NT2/D1 (cell line): ENCODE measurements at regions not wholly inside any gene's neighbourhood (a gene's known extent, or its start where the extent isn't known, plus 50 kb on each side); places are given as distances from the start of the nearest gene placed in this dataset.

Experiments
- DNase-seq: peaks from one replicate; pipeline ENCODE4 v3.0.0-alpha.2; 2011; ENCODE audit warnings: low read depth, low spot score
- H3K27me3 ChIP-seq: 2 replicates; pipeline ENCODE4 v1.6.0; 2011; ENCODE audit warnings: mild to moderate bottlenecking; ENCODE audit not compliant: insufficient read length, insufficient read depth
- H3K36me3 ChIP-seq: 2 replicates; pipeline ENCODE4 v1.6.1; 2011; ENCODE audit warnings: mild to moderate bottlenecking, low read length, mixed read lengths; ENCODE audit not compliant: insufficient read depth, insufficient read length
- H3K4me1 ChIP-seq: 2 replicates; pipeline ENCODE4 v1.5.1; 2011; ENCODE audit not compliant: insufficient read depth, insufficient read length
- H3K4me3 ChIP-seq: 2 replicates; pipeline ENCODE4 v1.5.1; 2011; ENCODE audit warnings: low read depth; ENCODE audit not compliant: insufficient read length
- H3K9ac ChIP-seq: 2 replicates; pipeline ENCODE4 v1.6.0; 2011; ENCODE audit warnings: low read depth; ENCODE audit not compliant: insufficient read length
- H3K9me3 ChIP-seq: 2 replicates; pipeline ENCODE4 v1.5.1; 2011; ENCODE audit warnings: mild to moderate bottlenecking, low read length; ENCODE audit not compliant: insufficient read depth
- SUZ12 ChIP-seq: IDR thresholded peaks from 2 replicates; pipeline ENCODE4 v1.6.1; 2011; ENCODE audit not compliant: insufficient read length, insufficient read depth; ENCODE audit errors: extremely low read depth
- YY1 ChIP-seq: IDR thresholded peaks from 2 replicates; pipeline ENCODE4 v1.6.1; 2011; ENCODE audit not compliant: insufficient read length, insufficient read depth
- ZNF274 ChIP-seq: IDR thresholded peaks from 2 replicates; pipeline ENCODE4 v1.6.1; 2011; ENCODE audit warnings: mild to moderate bottlenecking, low read depth, low read length

DNA sequence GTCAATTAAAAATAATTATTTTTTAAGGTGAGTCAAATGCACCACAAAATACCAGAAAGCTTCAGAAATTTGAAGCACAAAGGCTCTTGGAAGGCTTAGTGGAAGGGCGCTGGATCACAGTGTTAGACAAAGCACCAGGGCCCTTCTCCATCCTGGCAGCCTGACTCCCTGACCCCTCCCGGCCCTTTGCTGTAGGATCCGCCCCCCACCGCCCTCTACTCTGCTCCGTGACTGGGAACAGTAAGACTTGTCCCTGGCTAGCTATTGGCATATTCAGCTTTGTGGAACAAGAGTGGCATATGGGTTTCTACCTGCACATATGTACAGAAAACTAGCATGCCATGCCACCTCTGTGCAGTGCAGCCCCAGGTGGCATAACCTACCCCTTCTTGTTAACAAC, 222.1 kb downstream of the SYK start:
- Histone ChIP-seq H3K4me3 (no peak overlapping the region), H3K9me3 (peaks cover 9% of the 10 kb centered on the region; the same call in 1 of the 2 replicates), H3K9ac (no peak overlapping the region), H3K4me1 (no peaks in the 10 kb centered on the region), H3K36me3 (no peaks in the 10 kb centered on the region), H3K27me3 (no peaks in the 10 kb centered on the region)
- DNase-seq = no peak
- TF ChIP-seq ZNF274 (no peak), YY1 (no peak), SUZ12 (no peak)

DNA sequence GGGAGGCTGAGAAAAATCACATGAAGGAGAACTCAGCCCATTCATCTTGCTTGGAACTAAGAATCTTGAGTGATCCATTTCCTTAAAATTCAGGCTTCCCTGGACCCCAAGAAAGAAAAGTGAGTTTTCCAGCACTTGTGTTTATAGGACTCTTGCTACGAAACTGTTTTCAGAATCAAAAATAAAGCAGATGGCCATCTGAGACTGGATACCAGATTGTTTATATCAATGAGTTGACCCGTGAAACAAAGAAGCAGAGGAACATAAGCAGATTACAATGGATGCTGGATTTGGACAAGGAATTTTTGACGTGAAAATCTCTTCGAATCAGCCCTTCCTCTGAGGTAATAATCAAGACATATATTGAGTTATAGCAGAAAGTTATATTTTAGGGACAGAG, 223.2 kb downstream of the SYK start:
- no peaks in the 10 kb centered on the region for H3K27me3 ChIP-seq
- no peaks in the 10 kb centered on the region for H3K4me1 ChIP-seq
- no peak overlapping the region for H3K9ac ChIP-seq
- no peak overlapping the region for H3K4me3 ChIP-seq
- no peaks in the 10 kb centered on the region for H3K36me3 ChIP-seq
- H3K9me3 ChIP-seq = peaks cover 12% of the 10 kb centered on the region; the same call in 1 of the 2 replicates
- TF ChIP-seq SUZ12 (no peak), ZNF274 (no peak), YY1 (no peak)
- no peak for DNase-seq

DNA sequence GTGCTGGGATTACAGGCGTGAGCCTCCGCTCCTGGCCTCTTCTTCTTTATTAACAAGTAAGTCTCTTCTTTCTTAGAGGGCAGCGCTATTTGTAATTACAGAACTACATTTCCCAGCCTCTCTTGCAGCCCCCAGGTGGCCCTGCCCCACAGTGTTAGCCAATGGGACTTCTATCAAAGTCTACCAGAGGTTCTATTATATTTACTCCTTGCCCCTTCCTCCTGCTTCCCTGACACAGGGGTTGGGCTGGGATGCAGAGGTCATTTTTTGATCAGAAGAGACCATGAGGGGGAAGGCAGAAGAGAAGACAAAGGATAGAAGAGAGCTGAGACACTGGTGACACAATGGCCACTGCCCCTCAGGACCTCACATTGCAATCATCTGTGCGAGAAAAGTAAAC, 224.2 kb downstream of the SYK start:
- peaks cover 12% of the 10 kb centered on the region; the same call in 1 of the 2 replicates for H3K9me3 ChIP-seq
- H3K4me1 ChIP-seq = no peaks in the 10 kb centered on the region
- TF ChIP-seq ZNF274 = no peak
- DNase-seq = no peak
- H3K4me3 ChIP-seq = no peak overlapping the region
- H3K36me3 ChIP-seq = no peaks in the 10 kb centered on the region
- no peaks in the 10 kb centered on the region for H3K27me3 ChIP-seq
- no peak overlapping the region for H3K9ac ChIP-seq

DNA sequence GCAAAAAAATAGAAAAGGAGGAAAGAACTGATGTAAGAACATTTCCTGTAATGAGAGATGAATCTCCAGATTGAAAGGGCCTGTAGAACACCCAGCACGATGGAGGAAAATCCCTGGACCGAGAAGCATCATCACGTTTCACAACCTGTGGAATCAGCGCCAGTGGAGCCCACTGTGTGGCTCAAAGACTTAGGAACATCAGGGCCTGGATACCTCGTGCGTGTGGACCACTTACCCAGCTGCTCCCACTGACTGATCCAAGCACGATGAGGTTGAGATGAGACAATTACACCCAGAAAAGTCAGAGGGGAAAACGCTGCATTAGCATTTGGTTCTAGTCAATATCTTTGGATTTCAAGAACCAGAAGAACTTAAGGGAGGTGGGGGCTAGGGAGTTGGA, 224.6 kb downstream of the SYK start:
- no peak for DNase-seq
- H3K4me1 ChIP-seq = no peaks in the 10 kb centered on the region
- no peak for TF ChIP-seq YY1
- no peak for TF ChIP-seq SUZ12
- no peak for TF ChIP-seq ZNF274
- H3K27me3 ChIP-seq = no peaks in the 10 kb centered on the region
- H3K9ac ChIP-seq = no peak overlapping the region
- H3K9me3 ChIP-seq = peaks cover 12% of the 10 kb centered on the region; the same call in 1 of the 2 replicates
- H3K36me3 ChIP-seq = no peaks in the 10 kb centered on the region
- H3K4me3 ChIP-seq = no peak overlapping the region

DNA sequence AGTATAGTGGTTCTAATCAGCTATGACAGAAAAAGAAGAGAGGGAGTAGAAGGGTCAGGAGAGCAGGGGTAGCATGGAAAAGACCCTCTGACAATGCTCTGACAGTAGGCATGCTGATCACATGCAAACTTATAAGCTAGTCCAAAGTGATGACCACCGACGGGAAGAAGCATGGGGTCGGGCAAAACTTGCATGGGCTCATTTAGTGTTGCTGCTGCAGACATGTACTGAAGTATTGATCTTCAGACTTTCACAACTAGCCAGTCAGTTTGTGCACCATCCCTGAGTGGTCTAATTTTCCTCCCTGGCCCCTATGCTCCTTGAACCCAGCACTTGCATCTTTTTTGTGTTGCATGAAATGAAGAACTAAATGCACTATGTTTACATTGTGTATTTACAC, 225.4 kb downstream of the SYK start:
- H3K9me3 ChIP-seq = peaks cover 12% of the 10 kb centered on the region; the same call in 1 of the 2 replicates
- H3K4me1 ChIP-seq = no peaks in the 10 kb centered on the region
- DNase-seq = no peak
- H3K9ac ChIP-seq = no peak overlapping the region
- H3K4me3 ChIP-seq = no peak overlapping the region
- H3K27me3 ChIP-seq = no peaks in the 10 kb centered on the region
- no peaks in the 10 kb centered on the region for H3K36me3 ChIP-seq
- TF ChIP-seq YY1 (no peak), SUZ12 (no peak), ZNF274 (no peak)

DNA sequence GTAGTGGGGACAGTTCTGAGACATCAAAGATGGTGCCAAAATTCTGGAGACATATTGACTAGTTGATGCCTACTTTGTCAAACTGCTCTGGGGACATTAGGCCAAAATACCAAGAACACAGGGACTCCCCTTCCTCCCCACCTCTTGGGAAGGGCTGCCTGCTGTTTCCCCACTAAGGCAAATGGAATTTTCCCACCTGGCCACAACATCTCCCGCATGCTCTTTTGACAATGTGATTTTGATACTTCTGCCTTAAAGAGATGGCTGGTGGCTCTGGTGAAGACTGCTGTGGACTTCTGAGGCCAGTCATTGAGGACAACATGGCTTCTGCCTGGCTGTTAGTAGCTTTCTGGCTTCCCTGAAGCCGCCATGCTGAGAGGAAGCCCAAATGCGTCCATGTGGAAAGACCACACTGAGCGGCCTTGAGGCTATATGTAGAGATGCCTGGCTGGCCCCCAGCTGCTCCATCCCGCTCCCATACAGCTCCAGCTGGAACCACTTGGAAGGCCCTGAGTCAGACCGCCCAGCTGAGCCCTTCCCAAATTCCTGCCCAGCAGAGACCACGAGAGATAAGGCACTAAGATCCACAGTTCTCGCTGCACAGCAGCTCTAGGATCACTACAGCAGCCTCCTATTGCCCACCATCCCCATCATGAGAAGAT, 226.7 kb downstream of the SYK start:
- no peak for DNase-seq
- no peak overlapping the region for H3K4me3 ChIP-seq
- H3K9me3 ChIP-seq = peaks cover 12% of the 10 kb centered on the region; the same call in 1 of the 2 replicates
- no peak for TF ChIP-seq ZNF274
- no peak for TF ChIP-seq SUZ12
- no peak for TF ChIP-seq YY1
- H3K27me3 ChIP-seq = no peaks in the 10 kb centered on the region
- no peaks in the 10 kb centered on the region for H3K4me1 ChIP-seq
- no peak overlapping the region for H3K9ac ChIP-seq
- H3K36me3 ChIP-seq = no peaks in the 10 kb centered on the region

DNA sequence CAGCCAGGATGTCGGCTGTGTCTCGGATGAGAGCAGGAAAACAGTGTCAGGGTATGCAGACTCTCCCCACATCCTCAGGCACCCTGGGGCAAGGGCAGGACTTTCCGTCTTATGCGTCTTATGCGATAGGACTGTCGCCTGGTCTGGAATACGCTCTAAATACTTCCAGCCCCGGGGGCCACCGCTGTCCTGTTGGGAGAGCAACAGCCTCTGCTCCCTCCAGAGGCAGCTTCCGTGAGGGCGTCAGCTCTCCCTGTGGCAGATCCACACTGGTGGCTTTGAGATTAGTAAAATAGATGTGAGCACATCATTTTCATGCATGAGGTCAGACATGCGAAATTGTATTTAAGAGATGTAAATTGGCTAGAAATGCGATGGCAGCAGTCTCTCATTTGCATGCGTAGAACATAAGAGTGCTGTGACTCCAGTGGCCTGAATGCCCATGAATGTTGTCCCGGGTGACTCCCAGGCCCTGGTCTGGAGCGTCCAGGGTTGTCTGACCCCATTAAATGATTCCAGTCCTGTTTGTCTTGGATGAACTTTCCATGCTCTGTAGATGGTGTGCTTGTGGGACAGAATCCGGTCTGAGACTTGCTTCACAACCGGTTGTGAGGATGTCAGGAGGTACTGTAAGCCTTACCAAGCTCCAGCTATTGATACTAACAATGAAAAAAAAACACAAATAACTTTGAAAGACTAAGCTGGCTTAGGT, 228.2 kb downstream of the SYK start:
- Histone ChIP-seq H3K4me3 (no peak overlapping the region), H3K4me1 (no peaks in the 10 kb centered on the region), H3K9ac (no peak overlapping the region), H3K9me3 (peaks cover 12% of the 10 kb centered on the region; the same call in 1 of the 2 replicates), H3K36me3 (no peaks in the 10 kb centered on the region), H3K27me3 (no peaks in the 10 kb centered on the region)
- no peak for DNase-seq
- no peak for TF ChIP-seq YY1
- TF ChIP-seq ZNF274 = no peak
- TF ChIP-seq SUZ12 = no peak
